ENCODE measurements at regions not wholly inside any gene's neighbourhood (a gene's known extent, or its start where the extent isn't known, plus 50 kb on each side); places are given as distances from the start of the nearest gene placed in this dataset.
A peak's percentile ranks its signal among the peaks of the same experiment; 100 is the strongest.

DNA sequence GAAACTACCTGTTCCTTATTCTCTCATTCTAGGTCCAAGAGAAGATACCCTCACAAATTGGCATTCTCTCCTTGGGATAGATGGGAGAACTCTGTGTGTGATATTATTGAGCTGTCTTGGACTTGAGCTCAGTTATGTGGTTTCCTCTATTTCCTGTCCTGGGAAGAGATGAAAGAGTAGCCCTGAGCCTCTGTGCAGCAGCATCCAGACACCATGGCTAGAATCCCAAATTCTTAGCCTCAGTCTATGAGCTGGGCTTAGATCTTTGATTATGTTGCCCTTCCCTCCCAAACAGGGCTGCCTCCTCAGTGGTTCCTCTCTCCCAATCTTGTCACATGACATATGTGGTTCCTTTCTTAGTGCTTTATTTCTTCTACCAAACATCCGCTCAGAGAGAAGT, 290.7 kb downstream of the SPRY2 start:
- TF ChIP-seq Cebpa-rat (IDR thresholded peaks at IDR 0.05) = no peak
- 0 out of 20 replicates have a peak overlapping the region, but pooled peaks of 1 of the 10 experiments have one; percentile 3 for H3K4me3 ChIP-seq
- peaks cover 30 to 48% (median 41%) of the 10 kb centered on the region in 10 experiments for H3K4me1 ChIP-seq
- H3K36me3 ChIP-seq = no peaks in the 10 kb centered on the region
- no peaks in the 10 kb centered on the region for H4K20me1 ChIP-seq
- peaks cover 0 to 9% (median 0%) of the 10 kb centered on the region in 11 experiments; a peak in 3 of 22 replicates for H3K27me3 ChIP-seq
- H3K9me3 ChIP-seq (replicated peaks in 1 of 11) = peaks cover 10 to 22% (median 13%) of the 10 kb centered on the region in 11 experiments; a peak in 19 of 22 replicates
- peak overlapping the region; percentile 68 to 87 (median 76) for H3K4me2 ChIP-seq
- H3K27ac ChIP-seq = peak overlapping the region in 6 of 11 experiments; percentile 3 to 64 (median 26); a peak in 7 of 22 replicates
- no peak overlapping the region; a peak in 1 of 22 replicates for H3K9ac ChIP-seq

- Histone ChIP-seq H3K4me1 (peaks cover 30 to 48% (median 41%) of the 10 kb centered on the region in 10 experiments), H3K9me3 (replicated peaks in 1 of 11) (peaks cover 9 to 24% (median 11%) of the 10 kb centered on the region in 11 experiments; a peak in 19 of 22 replicates), H3K36me3 (no peaks in the 10 kb centered on the region), H3K4me3 (no peak overlapping the region), H3K27ac (peak overlapping the region in 9 of 11 experiments; percentile 25 to 64 (median 48); a peak in 12 of 22 replicates), H3K27me3 (peaks cover 0 to 9% (median 0%) of the 10 kb centered on the region in 11 experiments; a peak in 3 of 22 replicates), H4K20me1 (no peaks in the 10 kb centered on the region), H3K9ac (peak overlapping the region in 1 of 11 experiments; percentile 41; a peak in 3 of 22 replicates), H3K4me2 (peak overlapping the region; percentile 62 to 87 (median 76))
- TF ChIP-seq Cebpa-rat (IDR thresholded peaks at IDR 0.05) = no peak
Observed at GRCh38 chr13:80048802-80049201, 292.1 kb downstream of the SPRY2 start.

DNA sequence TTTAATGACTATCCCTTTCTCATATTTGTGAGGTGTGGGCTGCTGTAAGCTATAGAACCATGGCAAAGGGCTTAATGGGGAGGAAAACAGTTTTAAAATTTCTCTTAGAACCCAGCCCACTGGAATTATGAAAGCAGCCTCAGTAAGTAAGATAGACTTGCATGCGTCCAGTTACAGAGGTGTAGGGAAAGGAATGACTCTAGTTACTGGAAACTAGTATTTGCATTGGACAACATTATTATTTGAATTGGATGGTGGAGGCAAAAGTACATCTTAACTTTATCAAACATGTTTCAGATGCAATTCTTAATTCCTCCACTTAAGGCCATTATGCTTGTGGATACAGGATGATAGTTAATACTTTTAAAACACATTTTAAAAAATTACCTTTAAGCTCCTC, 292.9 kb downstream of the SPRY2 start:
- no peak overlapping the region for H3K4me3 ChIP-seq
- peaks cover 2 to 17% (median 4%) of the 10 kb centered on the region in 11 experiments; a peak in 18 of 22 replicates for H3K9me3 ChIP-seq (replicated peaks in 1 of 11)
- H3K27me3 ChIP-seq = peaks cover 0 to 9% (median 0%) of the 10 kb centered on the region in 11 experiments; a peak in 3 of 22 replicates
- peak overlapping the region; percentile 62 to 87 (median 76); a peak in 21 of 22 replicates for H3K4me2 ChIP-seq
- H3K27ac ChIP-seq = peak overlapping the region in 1 of 11 experiments; percentile 37; a peak in 3 of 22 replicates
- H3K9ac ChIP-seq = no peak overlapping the region; a peak in 1 of 22 replicates
- no peaks in the 10 kb centered on the region for H4K20me1 ChIP-seq
- H3K4me1 ChIP-seq = peaks cover 30 to 48% (median 41%) of the 10 kb centered on the region in 10 experiments
- TF ChIP-seq Cebpa-rat (IDR thresholded peaks at IDR 0.05) = no peak
- H3K36me3 ChIP-seq = no peaks in the 10 kb centered on the region

DNA sequence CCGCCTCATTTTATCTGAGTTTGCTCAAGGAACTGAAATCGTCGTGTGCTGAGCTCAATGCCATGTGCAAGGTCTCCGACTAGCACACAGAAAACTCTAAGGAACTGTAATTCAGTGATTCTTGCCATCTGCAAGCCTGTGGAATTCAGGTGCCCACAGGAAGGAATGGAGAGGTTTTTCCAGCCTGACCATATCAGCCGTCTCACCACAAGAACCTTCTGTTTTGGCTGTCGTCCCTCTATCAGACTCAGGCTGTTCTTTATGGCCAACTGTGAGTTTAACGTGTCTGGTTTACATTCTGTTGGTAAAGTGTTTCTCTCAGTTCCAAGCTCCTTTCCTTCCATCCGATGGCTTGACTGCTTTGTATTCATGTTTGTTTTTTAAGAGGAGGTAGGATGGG, 293.5 kb downstream of the SPRY2 start:
- H3K27ac ChIP-seq = no peak overlapping the region
- H3K4me3 ChIP-seq = no peak overlapping the region
- H3K4me1 ChIP-seq = peaks cover 30 to 47% (median 41%) of the 10 kb centered on the region in 10 experiments
- peaks cover 0 to 10% (median 0%) of the 10 kb centered on the region in 11 experiments; a peak in 7 of 22 replicates for H3K9me3 ChIP-seq (replicated peaks in 1 of 11)
- H3K36me3 ChIP-seq = no peaks in the 10 kb centered on the region
- no peaks in the 10 kb centered on the region for H4K20me1 ChIP-seq
- H3K9ac ChIP-seq = no peak overlapping the region
- H3K27me3 ChIP-seq = peaks cover 0 to 9% (median 0%) of the 10 kb centered on the region in 11 experiments; a peak in 3 of 22 replicates
- TF ChIP-seq Cebpa-rat (IDR thresholded peaks at IDR 0.05) = no peak
- H3K4me2 ChIP-seq = peak overlapping the region; percentile 62 to 87 (median 76)

DNA sequence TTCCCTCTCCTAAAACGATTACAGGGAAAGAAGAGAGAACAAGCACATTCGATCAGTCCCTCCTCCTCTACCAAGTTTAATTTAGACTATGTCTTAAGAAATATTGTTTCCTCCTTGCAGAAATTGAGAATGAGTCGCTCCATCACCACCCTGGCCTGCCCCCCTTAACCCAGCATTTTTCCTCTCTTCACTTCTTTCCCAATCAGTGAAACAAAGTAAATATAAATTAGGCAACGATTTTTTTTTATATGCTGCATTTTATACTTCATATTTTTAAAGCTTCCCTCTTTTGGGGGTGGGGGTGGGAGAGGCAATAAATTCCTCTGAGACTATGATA, 300.0 kb downstream of the SPRY2 start:
- no peaks in the 10 kb centered on the region for H3K27me3 ChIP-seq
- peak overlapping the region in 8 of 11 experiments; percentile 6 to 69 (median 45); a peak in 12 of 22 replicates for H3K27ac ChIP-seq
- H3K9me3 ChIP-seq (replicated peaks in 1 of 11) = peaks cover 0 to 7% (median 0%) of the 10 kb centered on the region in 11 experiments; a peak in 1 of 22 replicates
- no peaks in the 10 kb centered on the region for H3K36me3 ChIP-seq
- peak overlapping the region in 2 of 11 experiments; percentile 6 to 16; a peak in 2 of 22 replicates for H3K9ac ChIP-seq
- peaks cover 27 to 59% (median 47%) of the 10 kb centered on the region in 10 experiments for H3K4me1 ChIP-seq
- H4K20me1 ChIP-seq = no peaks in the 10 kb centered on the region
- peak overlapping the region in 7 of 11 experiments; percentile 33 to 57 (median 49); a peak in 13 of 22 replicates for H3K4me2 ChIP-seq
- no peak overlapping the region for H3K4me3 ChIP-seq
- peak in 1 of 11 experiments; percentile 9; a peak in 1 of 22 replicates for TF ChIP-seq Cebpa-rat (IDR thresholded peaks at IDR 0.05)

- Histone ChIP-seq H3K36me3 (no peaks in the 10 kb centered on the region), H3K27me3 (no peaks in the 10 kb centered on the region), H3K4me1 (peaks cover 29 to 62% (median 50%) of the 10 kb centered on the region in 10 experiments), H4K20me1 (no peaks in the 10 kb centered on the region), H3K9me3 (replicated peaks in 1 of 11) (peaks cover 0 to 7% (median 0%) of the 10 kb centered on the region in 11 experiments; a peak in 1 of 22 replicates), H3K4me3 (no peak overlapping the region), H3K4me2 (peak overlapping the region in 7 of 11 experiments; percentile 33 to 57 (median 49); a peak in 13 of 22 replicates), H3K9ac (peak overlapping the region in 2 of 11 experiments; percentile 6 to 31; a peak in 1 of 22 replicates), H3K27ac (peak overlapping the region in 8 of 11 experiments; percentile 6 to 69 (median 45); a peak in 12 of 22 replicates)
- no peak for TF ChIP-seq Cebpa-rat (IDR thresholded peaks at IDR 0.05)
Observed at GRCh38 chr13:80040196-80040980, 300.5 kb downstream of the SPRY2 start.

- TF ChIP-seq Cebpa-rat (IDR thresholded peaks at IDR 0.05) = no peak
- Histone ChIP-seq H4K20me1 (no peaks in the 10 kb centered on the region), H3K9me3 (replicated peaks in 1 of 11) (0 out of 22 replicates have a peak, but pooled peaks cover 0 to 1% (median 0%) of the 10 kb centered on the region in 11 experiments), H3K4me1 (peaks cover 29 to 62% (median 50%) of the 10 kb centered on the region in 10 experiments), H3K36me3 (no peaks in the 10 kb centered on the region), H3K4me3 (no peak overlapping the region), H3K27ac (peak overlapping the region in 5 of 11 experiments; percentile 27 to 69 (median 50); a peak in 8 of 22 replicates), H3K4me2 (peak overlapping the region; percentile 22 to 80 (median 59); a peak in 21 of 22 replicates), H3K27me3 (no peaks in the 10 kb centered on the region), H3K9ac (no peak overlapping the region)
Observed at GRCh38 chr13:80039000-80039399, 301.9 kb downstream of the SPRY2 start.

GRCh38 chr13:80038371-80038770, 302.6 kb downstream of the SPRY2 start:
- Histone ChIP-seq H4K20me1 (no peaks in the 10 kb centered on the region), H3K4me1 (peaks cover 29 to 62% (median 50%) of the 10 kb centered on the region in 10 experiments), H3K4me3 (no peak overlapping the region), H3K4me2 (peak overlapping the region; percentile 22 to 80 (median 59); a peak in 18 of 22 replicates), H3K27me3 (no peaks in the 10 kb centered on the region), H3K36me3 (no peaks in the 10 kb centered on the region), H3K9me3 (replicated peaks in 1 of 11) (no peaks in the 10 kb centered on the region), H3K27ac (peak overlapping the region in 7 of 11 experiments; percentile 32 to 69 (median 49); a peak in 10 of 22 replicates), H3K9ac (no peak overlapping the region)
- TF ChIP-seq Cebpa-rat (IDR thresholded peaks at IDR 0.05) = no peak

All from BLaER1 treated with 17β-estradiol and CSF1 and Interleukin-3, amounts not matched to agents 10 nM and 100 nM (cell line).